NCI-H1092 treated with DMSO at 0.1 percent for 48 hours (cell line): ENCODE measurements at regions not wholly inside any gene's neighbourhood (a gene's known extent, or its start where the extent isn't known, plus 50 kb on each side); places are given as distances from the start of the nearest gene placed in this dataset.
"Not testable (repeated sequence)": the region's sequence is repeated elsewhere in the genome, so short reads cannot be mapped to it uniquely, and the experiment has no call there.

Experiments
- DNase-seq: peaks from one replicate; lab custom pipeline; 2025; lab: John Stamatoyannopoulos, UW

DNA sequence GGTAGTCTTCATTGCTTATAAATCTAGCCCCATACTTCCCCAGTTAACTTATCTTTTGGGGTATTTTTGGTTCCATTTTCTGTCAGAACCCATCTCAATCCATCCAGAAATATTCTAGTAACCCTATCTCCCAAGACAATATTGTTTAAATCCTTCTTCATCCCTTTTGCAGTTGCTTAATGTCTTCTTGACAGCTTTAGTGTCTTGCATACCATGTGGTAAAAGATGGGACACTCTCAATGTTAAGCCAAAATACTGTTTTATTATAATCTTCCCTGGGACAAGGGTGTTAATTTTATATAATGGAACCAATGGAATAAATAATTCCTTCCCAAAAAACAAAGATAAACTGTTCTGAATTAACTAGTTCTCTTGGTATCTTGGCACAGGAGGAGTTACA lies 450.2 kb downstream of the CCER1 start:
- DNase-seq = no peak

DNA sequence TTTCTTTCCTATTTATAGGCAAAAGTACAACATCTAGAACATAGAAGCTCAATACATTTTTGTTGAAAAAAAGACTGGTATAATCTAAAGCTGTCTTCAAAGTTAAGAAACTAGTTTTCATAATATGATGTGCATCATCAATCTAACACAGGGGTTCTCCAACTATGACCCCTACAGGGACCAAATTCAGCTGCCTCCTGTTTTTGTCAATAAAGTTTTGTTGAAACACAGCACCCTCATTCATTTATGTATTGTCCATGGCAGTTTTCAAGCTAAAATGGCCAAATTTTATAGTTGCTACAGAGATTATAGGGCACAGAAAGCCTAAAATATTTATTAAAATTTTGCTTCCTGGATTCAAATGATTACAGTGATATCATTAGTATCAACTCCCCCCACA lies 452.9 kb downstream of the CCER1 start:
- DNase-seq = no peak

- no peak for DNase-seq
These were observed 453.6 kb downstream of the CCER1 start for GRCh38 chr12:90501412-90501811.

- peak; percentile 10 for DNase-seq
These were observed 455.2 kb downstream of the CCER1 start for GRCh38 chr12:90499795-90500194.

- DNase-seq = no peak
These were observed 456.9 kb downstream of the CCER1 start for GRCh38 chr12:90497923-90498545.

DNA sequence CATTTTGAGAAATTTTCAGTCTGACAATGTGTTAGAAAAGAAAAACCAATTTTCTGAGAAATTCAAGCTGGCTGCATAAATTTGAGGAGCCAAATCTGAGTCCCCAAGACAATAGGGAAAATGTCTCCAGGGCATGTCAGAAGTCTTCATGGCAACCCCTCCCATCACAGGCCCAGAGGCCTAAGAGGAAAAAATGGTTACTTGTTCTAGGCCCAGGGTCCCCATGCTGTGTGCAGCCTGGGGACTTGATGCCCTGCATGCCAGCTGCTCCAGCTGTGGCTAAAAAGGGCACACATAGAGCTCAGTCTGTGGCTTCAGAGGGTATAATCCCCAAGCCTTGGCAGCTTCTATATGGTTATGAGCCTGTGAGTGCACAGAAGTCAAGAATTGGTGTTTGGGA lies 464.6 kb downstream of the CCER1 start:
- DNase-seq = no peak

- DNase-seq = no peak
These were observed 465.8 kb downstream of the CCER1 start for GRCh38 chr12:90489141-90489540.

GRCh38 chr12:90485560-90485959 lies 469.4 kb downstream of the CCER1 start:
- DNase-seq = no peak

DNA sequence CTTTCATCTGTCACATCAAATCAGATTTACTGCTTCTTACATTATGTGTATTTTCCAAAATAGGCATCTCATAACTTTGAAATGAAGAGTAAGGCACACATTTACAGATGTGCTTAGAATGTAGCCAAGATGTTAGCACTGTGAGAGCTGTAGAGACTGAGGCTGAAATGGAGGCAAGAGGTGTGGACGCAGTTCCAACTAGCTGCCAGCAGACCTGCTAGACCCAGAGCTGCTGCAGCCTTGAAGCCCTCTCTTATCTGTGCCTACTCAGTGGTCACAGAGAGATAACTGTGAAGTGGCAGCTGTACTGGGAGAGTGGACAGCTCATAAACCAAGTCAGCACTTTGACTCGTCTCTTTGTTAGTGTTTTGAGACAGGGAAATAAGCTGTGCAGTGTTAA lies 470.9 kb downstream of the CCER1 start:
- no peak for DNase-seq

- DNase-seq = no peak
These were observed 473.2 kb downstream of the CCER1 start for GRCh38 chr12:90481748-90482147.

DNA sequence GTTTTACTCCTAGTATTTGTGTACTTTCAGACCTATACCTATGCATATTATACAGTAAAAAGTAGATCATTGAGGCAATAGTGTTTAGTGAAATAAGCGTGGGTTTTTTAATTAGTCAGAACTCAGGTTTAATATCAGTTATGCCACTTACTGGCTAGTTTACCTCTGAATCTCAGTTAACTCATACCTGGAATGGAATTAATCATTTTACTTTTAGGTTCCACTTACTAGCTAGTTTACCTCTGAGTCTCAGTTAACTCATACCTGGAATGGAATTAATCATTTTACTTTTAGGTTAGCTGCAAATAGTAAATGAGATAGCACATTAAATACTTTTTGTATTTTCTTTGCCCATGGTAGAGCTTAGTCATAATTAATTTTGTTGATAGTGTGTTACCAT lies 475.7 kb downstream of the CCER1 start:
- no peak for DNase-seq

DNA sequence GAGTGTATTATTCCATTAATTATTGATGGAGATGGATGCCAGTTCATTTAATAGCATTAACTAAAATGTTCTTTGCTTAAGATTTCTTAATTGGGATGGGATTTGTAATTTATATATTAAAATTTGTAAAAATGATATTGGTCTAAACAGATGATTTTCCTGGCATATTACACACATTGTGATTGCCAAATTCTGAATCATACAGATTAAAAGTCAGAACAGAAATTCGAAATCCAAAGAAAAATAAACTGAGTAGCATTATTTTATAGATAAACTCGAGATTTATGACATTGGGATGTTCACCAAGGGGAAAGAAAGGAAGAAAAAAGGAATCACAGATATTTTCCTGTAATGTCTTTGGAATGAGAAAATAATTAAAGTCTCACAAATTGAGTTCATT lies 481.1 kb downstream of the CCER1 start:
- DNase-seq = no peak

GRCh38 chr12:90460681-90461080 lies 494.3 kb downstream of the CCER1 start:
- no peak for DNase-seq

GRCh38 chr12:90456248-90456647 lies 498.7 kb downstream of the CCER1 start:
- DNase-seq = no peak

DNA sequence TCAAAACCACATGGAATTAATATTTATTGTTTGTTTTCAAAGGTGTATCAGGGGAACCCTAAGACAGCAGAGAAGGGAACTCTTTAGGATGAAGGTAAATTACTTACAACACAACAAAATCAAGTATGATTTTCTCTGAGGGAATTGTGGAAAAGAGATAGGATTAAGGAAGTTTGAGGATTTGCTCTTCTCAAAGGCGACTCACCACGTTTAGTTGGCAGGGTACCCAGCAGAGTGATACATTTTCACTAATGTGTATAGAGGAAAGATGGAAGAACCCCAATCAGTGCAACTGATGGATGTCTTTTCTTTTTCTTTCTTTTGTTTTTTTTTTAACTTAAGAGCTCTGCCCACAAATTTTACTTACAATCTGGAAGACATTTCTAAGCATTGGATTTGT lies 499.2 kb downstream of the CCER1 start:
- DNase-seq = no peak

- DNase-seq = no peak
These were observed 505.4 kb downstream of the CCER1 start for GRCh38 chr12:90449611-90450010.

DNA sequence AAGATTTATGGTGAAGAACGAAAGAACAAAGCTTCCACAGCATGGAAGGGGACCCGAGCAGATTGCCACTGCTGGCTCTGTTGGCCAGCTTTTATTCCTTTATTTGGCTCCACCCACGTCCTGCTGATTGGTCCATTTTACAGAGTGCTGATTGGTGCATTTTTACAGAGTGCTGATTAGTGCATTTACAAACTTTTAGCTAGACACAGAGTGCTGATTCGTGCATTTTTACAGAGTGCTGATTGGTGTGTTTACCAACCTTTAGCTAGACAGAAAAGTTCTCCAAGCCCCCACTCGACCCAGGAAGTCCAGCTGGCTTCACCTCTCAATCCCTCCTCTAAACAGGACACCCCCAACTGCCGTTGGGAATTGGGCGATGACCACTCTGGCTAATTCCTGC lies 511.5 kb downstream of the CCER1 start:
- DNase-seq = not testable (repeated sequence)

DNA sequence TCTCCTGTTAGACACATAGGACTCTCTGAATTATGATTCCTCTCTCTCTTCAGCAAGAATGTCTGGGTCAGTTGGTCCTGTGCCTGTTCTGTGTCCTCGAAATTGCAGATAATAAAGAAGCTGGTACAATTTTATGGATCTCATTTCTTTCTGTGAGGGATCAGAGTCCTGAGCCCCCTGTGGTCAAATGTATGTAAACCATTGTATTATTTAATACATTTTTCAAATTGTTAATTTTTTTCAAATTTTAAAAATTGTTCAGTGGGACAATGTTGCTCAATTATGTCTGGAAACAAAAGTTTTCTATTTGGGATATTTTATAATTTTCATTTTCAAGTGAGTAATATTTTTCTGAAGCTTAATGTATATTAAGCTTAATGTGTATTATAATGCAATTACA lies 513.5 kb downstream of the CCER1 start:
- no peak for DNase-seq

DNA sequence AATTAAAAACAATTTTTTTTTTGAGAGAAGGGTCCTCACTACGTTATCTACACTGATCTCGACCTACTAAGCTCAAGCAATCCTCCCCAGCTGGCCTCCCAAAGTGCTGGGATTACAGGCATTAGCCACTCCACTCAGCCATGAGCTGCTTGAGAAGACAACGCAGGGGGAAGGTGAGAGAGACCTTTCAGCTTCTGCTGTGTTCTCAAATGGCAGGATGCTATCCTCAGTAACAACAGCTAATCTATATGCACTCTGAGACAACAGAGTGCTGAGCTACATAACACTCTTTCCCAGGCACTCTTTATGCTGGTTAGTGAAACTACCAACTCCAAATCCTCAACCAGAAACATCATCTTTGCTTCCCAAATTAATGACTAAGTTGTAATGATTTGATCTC lies 526.1 kb downstream of the CCER1 start:
- DNase-seq = no peak

DNA sequence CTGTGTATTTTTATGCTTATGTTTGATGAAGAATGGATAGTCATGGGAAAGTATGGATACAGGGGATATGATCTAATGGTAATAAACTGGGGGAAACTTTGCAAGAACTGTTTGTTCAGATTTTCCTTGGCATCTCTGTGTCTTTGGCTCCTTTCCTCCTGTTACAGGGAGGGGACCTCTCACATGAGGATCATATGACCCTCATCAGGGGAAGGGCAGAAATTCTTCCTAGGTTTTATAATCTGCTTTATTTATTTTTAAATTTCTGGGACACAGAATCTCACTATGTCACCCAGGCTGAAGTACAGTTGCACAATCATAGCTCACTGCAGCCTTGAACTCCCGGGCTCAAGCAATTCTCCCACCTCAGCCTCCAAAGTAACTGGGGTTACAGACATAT lies 526.5 kb downstream of the CCER1 start:
- DNase-seq = no peak

GRCh38 chr12:90423965-90424364 lies 531.0 kb downstream of the CCER1 start:
- no peak for DNase-seq

GRCh38 chr12:90410962-90411361 lies 544.0 kb downstream of the CCER1 start:
- no peak for DNase-seq

DNA sequence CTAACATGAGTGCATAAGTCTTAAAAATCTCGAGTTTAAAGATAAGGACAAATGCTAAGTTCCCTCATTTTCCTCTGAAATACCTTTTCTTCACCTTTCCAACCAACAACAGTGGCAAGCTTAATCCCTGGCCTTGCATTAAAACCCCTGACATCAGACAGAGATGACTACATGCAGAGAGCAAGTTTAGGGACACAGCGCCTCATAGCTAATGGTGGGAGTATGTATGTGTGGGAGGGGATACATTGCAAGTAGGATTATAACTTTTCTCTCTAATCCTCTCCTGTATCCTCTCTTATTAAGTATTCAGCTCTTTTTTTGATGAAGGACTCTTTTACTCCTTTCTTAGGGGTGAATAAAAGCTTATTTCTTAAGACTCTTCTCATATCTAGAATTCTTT lies 547.1 kb downstream of the CCER1 start:
- DNase-seq = no peak

- DNase-seq = no peak
These were observed 550.9 kb downstream of the CCER1 start for GRCh38 chr12:90404071-90404470.

- DNase-seq = no peak
These were observed 553.8 kb downstream of the CCER1 start for GRCh38 chr12:90401185-90401584.
